IMR-90 (cell line): ENCODE measurements at regions not wholly inside any gene's neighbourhood (a gene's known extent, or its start where the extent isn't known, plus 50 kb on each side); places are given as distances from the start of the nearest gene placed in this dataset.

Experiments used
- ATAC-seq: fragments of 200-7000 bp; cut with Tn5 transposase; 2 replicates; pipeline ENCODE4 v1.9.1; 2020; ENCODE audit warnings: low read depth, mild to moderate bottlenecking, moderate library complexity
- BruUV-seq: library from RNA; stranded (reverse); fragments of 400-500 nt; replicated peaks from 2 replicates; lab custom pipeline; 2021; lab: Mats Ljungman, UMichigan
- CTCF ChIA-PET: fragments of 300-600 bp; formaldehyde crosslinking; extraction: SDS; loops from one replicate; lab custom pipeline; 2021; ENCODE audit warnings: antibody characterized with exemption; lab: Yijun Ruan, JAX
- POLR2A ChIA-PET: fragments of 300-600 bp; sonication (Branson Sonifier 250); formaldehyde crosslinking; loops from one replicate; lab custom pipeline; 2022; ENCODE audit warnings: antibody characterized with exemption; ENCODE audit not compliant: unreplicated experiment; lab: Charles Lee
- DNase-seq: peaks from one replicate; pipeline ENCODE4 v3.0.0; 2013
- H2AFZ ChIP-seq: replicated peaks from 2 replicates; pipeline ENCODE3; 2013; ENCODE audit warnings: low read length, mild to moderate bottlenecking; ENCODE audit not compliant: poor library complexity
- H2AK5ac ChIP-seq: 2 replicates; pipeline ENCODE4 v1.6.1; 2013; ENCODE audit warnings: low read depth, low read length, inconsistent platforms
- H2AK9ac ChIP-seq: replicated peaks from 2 replicates; pipeline ENCODE3; 2013; ENCODE audit warnings: mild to moderate bottlenecking, low read depth, low read length, moderate library complexity; ENCODE audit not compliant: poor library complexity
- H2BK120ac ChIP-seq: 2 replicates; pipeline ENCODE4 v1.6.1; 2013; ENCODE audit warnings: low read depth, low read length, inconsistent platforms
- H2BK15ac ChIP-seq: 3 replicates; pipeline ENCODE4 v1.6.1; 2013; ENCODE audit warnings: low read depth, low read length, inconsistent platforms
- H2BK20ac ChIP-seq: 2 replicates; pipeline ENCODE4 v1.6.1; 2013; ENCODE audit warnings: low read depth, mild to moderate bottlenecking, inconsistent platforms, low read length, moderate library complexity
- H2BK5ac ChIP-seq: 2 replicates; pipeline ENCODE4 v1.6.1; 2013; ENCODE audit warnings: mild to moderate bottlenecking, low read depth, low read length, inconsistent platforms; ENCODE audit not compliant: poor library complexity, severe bottlenecking
- H3K14ac ChIP-seq: replicated peaks from 2 replicates; pipeline ENCODE4 v1.6.1; 2013; ENCODE audit warnings: low read depth, low read length, inconsistent platforms
- H3K18ac ChIP-seq: 2 replicates; pipeline ENCODE4 v1.6.1; 2013; ENCODE audit warnings: low read depth, low read length, control low read depth
- H3K23ac ChIP-seq: 2 replicates; pipeline ENCODE4 v1.6.1; 2013; ENCODE audit warnings: low read depth, low read length, inconsistent platforms
- H3K27ac ChIP-seq: 2 replicates; pipeline ENCODE4 v1.5.1; 2013; ENCODE audit warnings: mild to moderate bottlenecking, control low read depth, low read length; ENCODE audit not compliant: insufficient read depth
- H3K27me3 ChIP-seq: 2 replicates; pipeline ENCODE4 v1.6.1; 2013; ENCODE audit warnings: low read length; ENCODE audit not compliant: control insufficient read depth, insufficient read depth
- H3K36me3 ChIP-seq: 2 replicates; pipeline ENCODE4 v1.6.1; 2013; ENCODE audit warnings: low read length, mixed read lengths; ENCODE audit not compliant: control insufficient read depth, insufficient read depth
- H3K4ac ChIP-seq: 2 replicates; pipeline ENCODE4 v1.6.1; 2013; ENCODE audit warnings: low read depth, low read length, inconsistent platforms
- H3K4me1 ChIP-seq: 2 replicates; pipeline ENCODE4 v1.6.1; 2013; ENCODE audit warnings: low read length, mixed read lengths; ENCODE audit not compliant: control insufficient read depth, insufficient read depth
- H3K4me2 ChIP-seq: 2 replicates; pipeline ENCODE4 v1.6.1; 2013; ENCODE audit warnings: low read depth, mild to moderate bottlenecking, control low read depth, low read length, moderate library complexity
- H3K4me3 ChIP-seq: 2 replicates; pipeline ENCODE4 v1.5.1; 2013; ENCODE audit warnings: low read depth, mild to moderate bottlenecking, control low read depth, low read length, moderate library complexity; ENCODE audit not compliant: insufficient read depth
- H3K56ac ChIP-seq: 2 replicates; pipeline ENCODE4 v1.6.1; 2013; ENCODE audit warnings: low read length, inconsistent platforms; ENCODE audit not compliant: insufficient read depth; ENCODE audit errors: extremely low read depth
- H3K79me1 ChIP-seq, 2 experiments: 2 replicates each; pipeline ENCODE4 v1.6.1; 2013; ENCODE audit warnings: low read length in 2 of 2, inconsistent platforms in 1 of 2, low read depth in 1 of 2
- H3K9ac ChIP-seq: 2 replicates; pipeline ENCODE4 v1.6.1; 2013; ENCODE audit warnings: low read depth, low read length, control low read depth
- H3K9me1 ChIP-seq: 2 replicates; pipeline ENCODE4 v1.6.1; 2013; ENCODE audit warnings: low read length, inconsistent platforms; ENCODE audit not compliant: insufficient read depth
- H3K9me3 ChIP-seq: 2 replicates; pipeline ENCODE4 v1.6.1; 2013; ENCODE audit warnings: low read length; ENCODE audit not compliant: control insufficient read depth, insufficient read depth
- H4K20me1 ChIP-seq: 2 replicates; pipeline ENCODE4 v1.6.1; 2013; ENCODE audit warnings: low read length, inconsistent platforms; ENCODE audit not compliant: insufficient read depth
- H4K5ac ChIP-seq: 2 replicates; pipeline ENCODE4 v1.6.1; 2013; ENCODE audit warnings: mild to moderate bottlenecking, low read depth, low read length, control low read depth
- H4K8ac ChIP-seq, 2 experiments: 2 replicates each; pipeline ENCODE4 v1.6.1; 2013; ENCODE audit warnings: low read depth in 2 of 2, low read length in 2 of 2, control low read depth in 1 of 2, inconsistent platforms in 1 of 2
- H4K91ac ChIP-seq: 2 replicates; pipeline ENCODE4 v1.6.1; 2013; ENCODE audit warnings: low read depth, low read length, inconsistent platforms; ENCODE audit not compliant: insufficient read depth
- BHLHE40 ChIP-seq: fragments of 150-350 bp; IDR thresholded peaks from 2 replicates; pipeline ENCODE4 v1.6.1; 2016; ENCODE audit warnings: mild to moderate bottlenecking, low read depth, low read length
- CHD1 ChIP-seq: IDR thresholded peaks from 2 replicates; pipeline ENCODE4 v1.6.1; 2012; ENCODE audit warnings: low read depth, low read length, improper control_type of control experiment
- FOS ChIP-seq: fragments of 150-350 bp; IDR thresholded peaks from 2 replicates; pipeline ENCODE4 v1.6.1; 2016; ENCODE audit warnings: low read depth, low read length
- MAFK ChIP-seq: IDR thresholded peaks from 2 replicates; pipeline ENCODE4 v1.6.1; 2012; ENCODE audit warnings: low read depth, low read length, improper control_type of control experiment
- MAZ ChIP-seq: IDR thresholded peaks from 2 replicates; pipeline ENCODE4 v1.6.1; 2012; ENCODE audit warnings: low read depth, mild to moderate bottlenecking, low read length, improper control_type of control experiment, moderate library complexity, borderline replicate concordance
- MXI1 ChIP-seq: IDR thresholded peaks from 2 replicates; pipeline ENCODE4 v1.6.1; 2012; ENCODE audit warnings: low read depth, mild to moderate bottlenecking, low read length, moderate library complexity, borderline replicate concordance
- NFE2L2 ChIP-seq: fragments of 150-350 bp; IDR thresholded peaks from 2 replicates; pipeline ENCODE4 v1.6.1; 2016; ENCODE audit warnings: low read depth, mild to moderate bottlenecking, low read length
- POLR2A ChIP-seq: IDR thresholded peaks from 2 replicates; pipeline ENCODE4 v1.6.1; 2012; ENCODE audit warnings: mild to moderate bottlenecking, low read depth, low read length
- RAD21 ChIP-seq: IDR thresholded peaks from 2 replicates; pipeline ENCODE4 v1.6.1; 2012; ENCODE audit warnings: low read length, improper control_type of control experiment
- RCOR1 ChIP-seq: IDR thresholded peaks from 2 replicates; pipeline ENCODE4 v1.6.1; 2012; ENCODE audit warnings: mild to moderate bottlenecking, low read length, improper control_type of control experiment; ENCODE audit not compliant: insufficient replicate concordance
- RFX5 ChIP-seq: IDR thresholded peaks from 2 replicates; pipeline ENCODE4 v1.8.0; 2012; ENCODE audit warnings: low read depth, mild to moderate bottlenecking, low read length, moderate library complexity
- SMC3 ChIP-seq: fragments of 150-350 bp; IDR thresholded peaks from 2 replicates; pipeline ENCODE4 v1.6.1; 2016; ENCODE audit warnings: low read depth, mild to moderate bottlenecking, antibody characterized with exemption, low read length, moderate library complexity
- WGBS, 2 experiments: methylation state at CpG; one replicate each; pipeline versions ENCODE4 v1.1.5 to v1.1.7; 2013; ENCODE audit warnings: missing lambda C conversion rate in 2 of 2; ENCODE audit not compliant: insufficient read length in 1 of 2; ENCODE audit errors: extremely low coverage in 2 of 2; 5-methylcytosine and 5-hydroxymethylcytosine counted together
- dilution Hi-C: fragments of 300-500 bp; cut with HindIII; formaldehyde crosslinking; loops from one replicate; pipeline ENCODE4 v1.14.3; 2018; ENCODE audit warnings: low sequenced_read_pairs; ENCODE audit not compliant: unreplicated experiment
- in situ Hi-C: fragments of 300-500 bp; cut with MboI; formaldehyde crosslinking; loops from 3 replicates; pipeline ENCODE4 v1.14.3; 2019; ENCODE audit warnings: low sequenced_read_pairs, inconsistent platforms, mixed read lengths
- intact Hi-C: fragments of 100-400 bp; cut with micrococcal nuclease; formaldehyde crosslinking; loops from 2 replicates; pipeline ENCODE4 v1.10.0; 2022
- TF ChIP-seq, protein P1 (sequence below): conservative IDR thresholded peaks from 2 replicates; pipeline ENCODE4 v1.5.1; 2012; ENCODE audit warnings: mild to moderate bottlenecking, low read depth, low read length, improper control_type of control experiment
- TF ChIP-seq, protein P2 (sequence below): fragments of 150-350 bp; IDR thresholded peaks from 2 replicates; pipeline ENCODE4 v1.6.1; 2016; ENCODE audit warnings: low read depth, mild to moderate bottlenecking, low read length, moderate library complexity, borderline replicate concordance

DNA sequence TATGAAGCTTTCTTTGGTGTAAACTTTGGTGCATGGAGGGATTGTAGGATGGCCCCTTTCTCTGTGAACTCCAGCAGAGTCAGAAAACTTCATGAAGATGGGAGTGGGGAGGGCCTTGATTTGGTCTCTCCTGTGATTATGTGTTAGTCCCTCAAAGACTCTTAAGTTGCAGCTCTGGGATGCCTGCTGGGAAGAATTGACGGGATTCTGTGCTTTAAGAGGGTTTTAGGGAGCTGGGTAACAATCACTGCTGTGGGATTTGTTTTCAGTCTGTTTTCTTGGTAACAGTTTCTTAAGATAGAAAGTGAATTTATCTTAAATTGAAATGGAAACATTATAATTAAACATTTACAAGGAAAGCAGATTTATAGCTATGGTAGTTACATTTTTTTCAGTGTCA, 378.1 kb downstream of the AACS start:
- Histone ChIP-seq H3K79me1 (no peaks in the 10 kb centered on the region), H2AFZ (no peak overlapping the region), H3K18ac (no peak overlapping the region), H3K9me3 (peaks cover 10% of the 10 kb centered on the region), H3K4me1 (no peaks in the 10 kb centered on the region), H3K36me3 (no peaks in the 10 kb centered on the region), H2BK15ac (no peak overlapping the region), H3K27me3 (no peaks in the 10 kb centered on the region), H4K8ac (no peak overlapping the region), H2BK5ac (no peak overlapping the region), H3K4me2 (no peak overlapping the region), H3K9ac (no peak overlapping the region), H3K4me3 (no peak overlapping the region), H4K91ac (no peak overlapping the region), H4K20me1 (no peaks in the 10 kb centered on the region), H3K4ac (no peak overlapping the region), H2BK20ac (no peak overlapping the region), H3K9me1 (no peaks in the 10 kb centered on the region), H2AK9ac (no peak overlapping the region), H3K27ac (no peak overlapping the region), H3K56ac (no peak overlapping the region), H3K23ac (no peak overlapping the region), H3K14ac (no peak overlapping the region), H4K5ac (no peak overlapping the region), H2AK5ac (no peak overlapping the region), H2BK120ac (no peak overlapping the region)
- in situ Hi-C loops (no loop called here), intact Hi-C loops (no loop called here), dilution Hi-C loops (no loop called here)
- CTCF ChIA-PET, result no interaction called here
- no CpG with 5 or more reads among the region's 1 CpG for WGBS, 2 experiments
- no peak for ATAC-seq
- no peak for DNase-seq
- TF ChIP-seq MAFK (no peak), MXI1 (no peak), RAD21 (no peak), CHD1 (no peak), FOS (no peak), SMC3 (no peak), RCOR1 (no peak), MAZ (no peak), POLR2A (no peak), NFE2L2 (no peak), RFX5 (no peak), BHLHE40 (no peak)
- TF ChIP-seq, protein P1, sequence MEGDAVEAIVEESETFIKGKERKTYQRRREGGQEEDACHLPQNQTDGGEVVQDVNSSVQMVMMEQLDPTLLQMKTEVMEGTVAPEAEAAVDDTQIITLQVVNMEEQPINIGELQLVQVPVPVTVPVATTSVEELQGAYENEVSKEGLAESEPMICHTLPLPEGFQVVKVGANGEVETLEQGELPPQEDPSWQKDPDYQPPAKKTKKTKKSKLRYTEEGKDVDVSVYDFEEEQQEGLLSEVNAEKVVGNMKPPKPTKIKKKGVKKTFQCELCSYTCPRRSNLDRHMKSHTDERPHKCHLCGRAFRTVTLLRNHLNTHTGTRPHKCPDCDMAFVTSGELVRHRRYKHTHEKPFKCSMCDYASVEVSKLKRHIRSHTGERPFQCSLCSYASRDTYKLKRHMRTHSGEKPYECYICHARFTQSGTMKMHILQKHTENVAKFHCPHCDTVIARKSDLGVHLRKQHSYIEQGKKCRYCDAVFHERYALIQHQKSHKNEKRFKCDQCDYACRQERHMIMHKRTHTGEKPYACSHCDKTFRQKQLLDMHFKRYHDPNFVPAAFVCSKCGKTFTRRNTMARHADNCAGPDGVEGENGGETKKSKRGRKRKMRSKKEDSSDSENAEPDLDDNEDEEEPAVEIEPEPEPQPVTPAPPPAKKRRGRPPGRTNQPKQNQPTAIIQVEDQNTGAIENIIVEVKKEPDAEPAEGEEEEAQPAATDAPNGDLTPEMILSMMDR, result no peak
- TF ChIP-seq, protein P2, sequence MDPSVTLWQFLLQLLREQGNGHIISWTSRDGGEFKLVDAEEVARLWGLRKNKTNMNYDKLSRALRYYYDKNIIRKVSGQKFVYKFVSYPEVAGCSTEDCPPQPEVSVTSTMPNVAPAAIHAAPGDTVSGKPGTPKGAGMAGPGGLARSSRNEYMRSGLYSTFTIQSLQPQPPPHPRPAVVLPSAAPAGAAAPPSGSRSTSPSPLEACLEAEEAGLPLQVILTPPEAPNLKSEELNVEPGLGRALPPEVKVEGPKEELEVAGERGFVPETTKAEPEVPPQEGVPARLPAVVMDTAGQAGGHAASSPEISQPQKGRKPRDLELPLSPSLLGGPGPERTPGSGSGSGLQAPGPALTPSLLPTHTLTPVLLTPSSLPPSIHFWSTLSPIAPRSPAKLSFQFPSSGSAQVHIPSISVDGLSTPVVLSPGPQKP, result no peak
- POLR2A ChIA-PET, result no interaction called here
- no TSS peak for BruUV-seq
